DMS153 treated with DMSO at 0.1 percent for 48 hours (cell line): ENCODE measurements at regions not wholly inside any gene's neighbourhood (a gene's known extent, or its start where the extent isn't known, plus 50 kb on each side); places are given as distances from the start of the nearest gene placed in this dataset.
"Not testable (repeated sequence)": the region's sequence is repeated elsewhere in the genome, so short reads cannot be mapped to it uniquely, and the experiment has no call there.

Experiments used
- DNase-seq: peaks from one replicate; lab custom pipeline; 2025; ENCODE audit not compliant: unreplicated experiment; lab: John Stamatoyannopoulos, UW

DNA sequence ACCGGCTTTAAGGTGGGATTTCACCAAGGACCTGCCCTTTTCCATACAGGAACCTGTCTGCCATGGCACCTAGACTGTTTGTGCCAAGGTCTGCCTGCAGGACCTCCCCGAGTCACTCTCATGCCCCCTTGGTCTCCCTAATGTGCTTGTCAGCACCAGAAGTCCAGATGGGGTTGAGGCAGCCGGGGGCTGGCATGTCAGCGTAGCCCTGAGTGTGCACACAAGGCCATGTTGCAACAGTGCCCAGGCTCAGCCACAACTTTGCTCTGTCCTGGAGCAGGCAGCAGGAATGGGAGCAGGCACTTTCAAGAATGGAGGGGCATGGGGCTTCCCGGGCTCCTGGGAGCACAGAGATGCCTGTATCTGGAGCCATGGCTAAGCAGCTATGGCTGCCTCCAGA lies 621.5 kb downstream of the CDH9 start:
- DNase-seq = no peak

DNA sequence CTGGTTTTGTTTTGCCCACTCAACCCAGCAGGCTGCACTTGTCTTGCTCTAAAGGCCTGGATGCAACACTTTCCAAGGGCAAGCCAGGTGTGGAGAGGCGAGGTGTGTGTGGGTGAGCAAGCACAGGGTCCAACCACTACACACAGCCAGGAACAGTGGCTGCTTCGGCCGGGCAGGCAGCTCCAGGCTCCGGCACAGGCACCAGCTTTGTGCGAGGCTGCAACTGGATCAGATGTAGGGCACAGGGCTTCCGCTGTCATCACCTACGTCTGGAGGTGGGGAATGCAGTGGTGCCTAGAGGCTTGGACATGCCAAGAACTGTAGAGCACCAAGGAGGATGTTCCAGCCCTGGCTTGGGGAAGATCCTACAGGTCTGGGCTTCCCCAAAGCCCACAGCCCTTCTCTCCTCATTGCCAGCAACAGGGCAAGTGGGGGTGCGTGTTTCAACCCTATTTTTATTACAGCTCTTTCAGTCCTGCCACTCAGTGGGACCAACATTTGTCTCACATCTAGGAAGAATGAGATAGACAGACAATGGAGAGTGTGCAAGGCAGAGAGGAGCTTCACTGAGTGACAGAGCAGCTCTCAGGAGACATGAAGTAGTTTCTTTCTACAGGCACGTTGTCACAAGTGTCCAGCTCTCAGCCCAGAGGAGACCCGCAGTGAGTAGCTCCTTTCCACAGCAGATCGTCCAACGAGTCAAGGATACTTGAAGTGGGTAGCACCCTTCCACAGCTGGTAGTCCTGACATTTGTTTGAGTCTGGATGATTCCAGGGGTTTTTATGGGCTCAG lies 622.2 kb downstream of the CDH9 start:
- no peak for DNase-seq

DNA sequence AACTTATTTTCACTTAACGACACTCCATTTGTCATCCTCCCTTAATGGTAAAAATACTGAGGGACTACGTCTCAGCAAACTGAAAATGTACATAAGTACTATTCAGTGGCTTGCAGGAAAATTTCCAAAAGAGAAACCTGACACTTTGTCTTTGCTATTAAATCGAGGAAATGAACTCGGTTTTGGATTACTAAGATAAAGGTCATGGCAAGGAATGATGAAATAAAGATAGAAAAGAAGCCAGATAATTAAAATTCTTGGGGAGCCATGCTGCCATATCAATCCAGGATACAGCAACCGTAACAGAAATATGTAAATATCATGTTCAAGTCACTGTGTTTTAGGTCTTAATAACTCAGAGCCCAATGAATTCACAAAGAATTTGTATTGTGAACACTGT lies 647.8 kb downstream of the CDH9 start:
- DNase-seq = no peak

DNA sequence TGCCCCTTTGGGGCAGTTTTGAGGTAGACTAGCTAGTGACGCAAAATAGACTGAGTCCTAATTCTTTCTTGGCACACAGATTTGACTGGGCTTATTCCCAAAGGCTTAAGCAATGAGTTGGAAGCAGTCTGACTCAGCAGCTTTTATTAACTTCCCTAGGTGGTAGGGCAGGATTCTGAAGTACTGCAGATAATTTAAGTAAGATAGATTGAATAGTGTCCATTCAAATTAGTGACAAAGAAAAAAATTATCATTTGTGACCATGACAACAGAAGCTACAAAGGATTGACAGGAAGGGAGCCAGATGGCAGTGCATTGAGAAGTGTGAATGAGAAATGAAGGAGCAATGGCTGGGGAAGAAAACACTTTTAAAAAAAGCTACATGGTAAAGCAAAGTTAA lies 649.4 kb downstream of the CDH9 start:
- peak; percentile 71 for DNase-seq

DNA sequence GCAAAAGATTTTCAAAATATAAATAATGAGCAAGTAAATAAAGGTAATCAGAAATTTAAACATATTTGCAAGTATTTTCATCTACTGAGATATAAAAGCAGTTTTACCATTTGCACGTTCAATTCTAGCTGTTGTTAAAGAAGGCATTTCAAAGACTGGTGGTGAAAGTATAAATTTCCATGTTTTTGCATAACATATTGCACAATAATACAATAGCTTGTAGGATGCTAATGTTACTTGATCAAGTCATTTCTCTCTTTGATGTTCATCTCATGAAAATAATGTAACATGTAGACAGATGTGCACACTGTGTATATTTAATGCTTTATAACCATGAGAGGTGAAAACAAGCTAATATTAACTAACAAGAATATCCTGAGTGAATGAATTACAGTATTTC lies 651.9 kb downstream of the CDH9 start:
- no peak for DNase-seq

DNA sequence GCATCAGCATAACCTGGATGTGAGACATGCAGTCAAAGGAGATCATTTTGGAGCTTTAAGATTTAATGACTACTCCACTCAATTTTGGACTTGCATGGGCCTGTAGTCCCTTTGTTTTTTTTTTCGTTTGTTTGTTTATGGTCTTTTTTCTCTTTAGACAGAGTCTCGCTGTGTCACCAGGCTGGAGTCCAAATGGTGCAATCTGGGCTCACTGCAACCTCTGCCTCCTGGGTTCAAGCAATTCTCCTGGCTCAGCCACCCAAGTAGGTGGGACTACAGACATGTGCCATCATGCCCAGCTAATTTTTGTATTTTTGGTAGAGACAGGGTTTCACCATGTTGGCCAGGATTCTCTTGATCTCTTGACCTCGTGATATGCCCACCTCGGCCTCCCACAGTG lies 673.8 kb downstream of the CDH9 start:
- DNase-seq = not testable (repeated sequence)

DNA sequence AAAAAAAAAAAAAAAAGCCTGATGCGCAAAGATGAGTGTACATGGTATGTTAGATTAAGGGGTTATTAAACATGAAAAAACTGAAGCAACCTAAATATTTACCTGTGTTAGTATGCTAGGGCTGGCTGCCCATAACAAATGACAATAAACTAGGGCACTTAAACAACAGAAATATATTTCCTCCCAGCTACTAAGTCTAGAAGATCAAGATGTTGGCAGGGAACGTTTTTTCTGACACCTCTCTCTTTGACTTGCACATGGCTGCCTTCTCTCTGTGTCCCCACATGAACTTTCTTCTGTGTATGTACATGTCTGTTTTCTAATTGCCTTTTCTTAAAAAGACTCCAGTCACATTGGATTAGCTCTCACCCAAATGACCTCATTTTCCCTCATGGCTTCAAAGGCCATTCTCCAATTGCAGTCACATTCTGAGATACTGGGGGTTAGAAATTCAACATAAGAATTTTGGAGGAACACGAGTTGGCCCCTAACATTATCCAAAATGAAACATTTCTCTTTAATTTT lies 694.5 kb downstream of the CDH9 start:
- no peak for DNase-seq

DNA sequence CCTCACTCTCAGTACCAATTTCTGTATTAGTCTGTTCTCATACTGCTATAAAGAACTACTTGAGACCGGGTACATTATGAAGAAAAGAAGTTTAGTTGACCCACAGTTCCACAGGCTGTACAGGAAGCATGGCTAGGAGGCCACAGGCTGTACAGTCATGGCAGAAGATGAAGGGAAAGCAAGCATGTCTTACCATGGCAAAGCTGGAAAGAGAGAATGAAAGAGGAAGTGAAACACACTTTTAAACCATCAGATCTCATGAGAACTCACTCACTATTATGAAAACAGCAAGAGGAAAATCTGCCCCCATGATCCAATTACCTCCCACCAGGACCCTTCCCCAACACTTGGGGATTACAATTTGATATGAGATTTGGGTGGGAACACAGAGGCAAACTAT lies 698.8 kb downstream of the CDH9 start:
- DNase-seq = no peak

DNA sequence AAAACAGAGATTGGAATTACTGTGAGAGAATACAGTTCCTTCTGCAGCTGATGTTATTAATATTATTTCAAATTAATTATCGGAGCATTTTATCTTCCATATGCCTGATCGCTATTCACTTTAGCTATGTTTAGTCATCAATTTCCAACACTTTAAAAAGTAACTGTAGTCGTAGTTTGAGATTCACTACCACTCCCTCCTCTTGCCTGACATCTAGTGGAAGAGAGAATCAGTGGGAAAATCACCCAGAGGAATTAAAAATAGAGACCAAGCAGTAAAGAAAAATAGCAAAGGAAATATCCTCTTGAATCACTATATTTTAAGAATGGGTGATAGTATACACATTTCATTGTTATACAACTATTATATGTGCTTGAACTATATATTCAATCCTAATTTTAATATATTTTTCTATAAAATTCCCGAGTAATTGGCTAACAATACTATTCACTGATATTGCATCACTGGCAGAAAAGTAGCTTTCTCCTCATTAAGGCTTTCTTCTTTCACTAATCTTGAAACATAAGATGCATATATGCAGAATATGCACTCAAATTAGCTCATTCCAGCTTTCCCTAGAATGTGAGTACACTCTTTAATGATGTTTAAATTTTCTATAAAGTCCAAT lies 708.7 kb downstream of the CDH9 start:
- peak; percentile 67 for DNase-seq

DNA sequence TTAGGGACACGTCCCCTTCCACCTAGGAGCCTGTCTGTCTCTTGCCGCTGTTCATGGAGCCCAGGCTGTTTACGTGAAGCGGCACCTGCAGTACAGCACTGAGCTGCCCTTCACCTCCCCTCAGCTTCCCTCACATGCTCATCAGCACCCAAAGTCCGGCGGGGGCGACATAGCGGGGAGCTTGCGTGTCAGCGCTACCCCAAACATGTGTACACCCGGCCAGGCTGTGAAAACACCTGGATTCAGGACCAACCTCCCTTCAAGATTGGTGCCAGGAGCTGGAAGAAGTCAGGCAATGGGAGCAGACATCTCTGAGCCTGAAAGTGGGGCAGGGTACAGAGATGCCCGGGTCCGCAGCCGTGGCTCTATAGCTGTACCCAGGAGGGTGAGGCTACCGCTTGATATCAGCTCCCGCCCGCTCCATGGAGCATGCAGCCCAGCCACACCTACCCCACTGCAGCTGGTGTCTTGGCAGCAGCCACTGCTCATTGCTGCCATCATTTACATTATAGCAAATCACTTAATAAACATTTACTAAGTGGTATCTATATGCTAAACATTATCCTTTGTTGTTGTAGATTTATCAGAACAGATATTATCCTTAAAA lies 712.1 kb downstream of the CDH9 start:
- no peak for DNase-seq

DNA sequence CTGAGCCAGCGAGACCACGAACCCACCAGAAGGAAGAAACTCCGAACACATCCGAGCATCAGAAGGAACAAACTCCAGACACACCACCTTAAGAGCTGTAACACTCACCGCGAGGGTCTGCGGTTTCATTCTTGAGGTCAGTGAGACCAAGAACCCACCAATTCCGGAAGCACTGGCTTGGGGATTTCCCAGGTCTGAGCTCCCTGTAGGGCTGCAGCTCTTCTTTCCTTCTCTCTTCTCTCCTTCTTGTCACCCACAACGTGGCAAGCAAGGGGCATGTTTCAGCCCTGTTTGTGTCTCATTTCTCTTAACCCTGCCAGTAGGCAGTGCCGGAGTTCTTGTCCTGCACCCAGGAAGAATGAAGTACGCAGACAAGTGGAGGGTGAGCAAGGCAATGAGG lies 713.0 kb downstream of the CDH9 start:
- DNase-seq = not testable (repeated sequence)

DNA sequence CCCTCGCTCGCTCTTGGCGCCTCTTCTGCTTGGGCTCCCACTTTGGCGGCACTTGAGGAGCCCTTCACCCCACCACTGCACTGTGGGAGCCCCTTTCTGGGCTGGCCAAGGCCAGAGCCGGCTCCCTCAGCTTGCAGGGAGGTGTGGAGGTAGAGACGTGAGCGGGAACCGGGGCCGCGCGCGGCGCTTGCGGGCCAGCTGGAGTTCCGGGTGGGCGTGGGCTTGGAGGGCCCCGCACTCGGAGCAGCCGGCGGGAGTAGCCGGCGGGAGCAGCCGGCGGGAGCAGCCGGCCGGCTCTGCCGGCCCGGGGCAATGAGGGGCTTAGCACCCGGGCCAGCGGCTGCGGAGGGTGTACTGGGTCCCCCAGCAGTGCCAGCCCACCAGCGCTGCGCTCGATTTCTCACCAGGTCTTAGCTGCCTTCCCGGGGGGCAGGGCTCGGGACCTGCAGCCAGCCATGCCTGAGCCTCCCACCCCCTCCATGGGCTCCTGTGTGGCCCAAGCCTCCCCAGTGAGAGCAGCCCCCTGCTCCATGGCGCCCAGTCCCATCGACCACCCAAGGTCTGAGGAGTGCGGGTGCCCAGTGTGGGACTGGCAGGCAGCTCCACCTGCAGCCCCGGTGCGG lies 714.0 kb downstream of the CDH9 start:
- DNase-seq = not testable (repeated sequence)

DNA sequence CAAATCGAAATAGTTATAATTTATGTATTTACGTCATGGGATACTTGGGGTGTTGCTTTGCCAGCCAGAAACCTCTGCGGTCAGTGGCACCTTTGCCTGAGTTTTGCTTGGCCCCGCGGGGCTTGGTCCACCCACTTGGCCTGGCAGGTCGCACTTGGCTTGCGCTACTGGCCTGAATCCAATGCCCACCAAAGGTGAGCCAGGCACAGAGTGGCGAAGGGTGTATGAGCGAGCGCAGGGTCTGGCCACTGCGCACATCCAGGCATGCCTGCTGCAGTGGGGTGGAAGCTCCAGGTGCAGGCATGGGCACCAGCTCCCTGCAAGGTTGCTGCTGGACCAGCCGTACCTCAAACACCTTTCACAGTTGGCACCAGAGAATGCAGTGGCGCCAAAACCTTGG lies 714.6 kb downstream of the CDH9 start:
- DNase-seq = no peak

DNA sequence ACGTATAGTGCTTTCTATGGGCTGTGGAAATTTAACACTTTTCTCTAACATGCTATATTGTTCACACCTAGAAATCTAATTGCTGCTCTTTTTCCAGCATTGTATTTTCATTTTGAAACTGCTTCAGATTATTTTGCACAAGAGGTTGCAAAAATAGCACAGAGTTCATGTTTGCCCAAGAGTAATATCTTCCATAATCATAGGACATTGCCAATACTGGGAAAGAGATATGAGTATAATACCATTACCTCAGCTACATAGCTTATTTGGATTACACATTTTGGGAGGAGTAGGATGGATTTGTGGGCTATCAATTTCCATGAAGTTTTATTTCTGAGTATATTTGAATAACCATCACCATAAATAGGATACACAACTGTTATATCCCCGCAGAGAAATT lies 717.1 kb downstream of the CDH9 start:
- no peak for DNase-seq

DNA sequence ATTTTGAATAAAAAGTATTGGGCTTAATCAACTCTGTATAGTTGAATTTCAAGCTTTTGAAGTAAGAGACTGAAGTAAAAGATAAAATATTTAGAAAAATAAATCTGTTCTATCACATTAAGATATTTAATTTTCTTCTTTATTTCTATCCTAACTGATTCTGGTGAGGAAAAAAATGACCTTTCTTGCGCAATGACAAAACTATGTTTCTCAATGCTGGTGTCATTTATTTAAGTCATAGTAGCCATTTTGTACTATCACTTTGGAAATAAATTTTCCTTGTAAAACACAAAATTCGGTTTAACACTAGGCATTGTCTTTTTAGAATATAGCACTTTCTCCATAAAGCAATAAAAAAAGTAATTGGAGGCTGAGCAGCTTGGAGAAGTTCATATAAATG lies 728.0 kb downstream of the CDH9 start:
- no peak for DNase-seq

DNA sequence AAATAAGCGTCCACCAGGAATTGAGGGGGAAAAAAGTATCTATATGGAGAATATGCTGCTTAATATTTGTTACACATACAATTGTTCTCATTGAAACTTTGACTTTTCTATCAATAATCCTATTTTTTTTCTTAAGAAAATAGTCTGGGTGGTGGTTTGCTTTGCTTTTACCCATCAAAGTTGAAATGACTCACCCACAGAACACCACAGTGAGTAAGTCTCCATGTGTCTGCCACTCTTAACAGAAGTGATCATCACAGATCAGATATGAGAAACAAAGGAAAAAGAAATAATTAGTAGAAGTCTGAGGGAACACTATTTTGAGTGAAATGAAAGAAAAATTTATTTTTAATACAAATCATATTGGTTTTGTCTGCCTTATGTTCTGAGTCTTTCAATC lies 742.8 kb downstream of the CDH9 start:
- no peak for DNase-seq

DNA sequence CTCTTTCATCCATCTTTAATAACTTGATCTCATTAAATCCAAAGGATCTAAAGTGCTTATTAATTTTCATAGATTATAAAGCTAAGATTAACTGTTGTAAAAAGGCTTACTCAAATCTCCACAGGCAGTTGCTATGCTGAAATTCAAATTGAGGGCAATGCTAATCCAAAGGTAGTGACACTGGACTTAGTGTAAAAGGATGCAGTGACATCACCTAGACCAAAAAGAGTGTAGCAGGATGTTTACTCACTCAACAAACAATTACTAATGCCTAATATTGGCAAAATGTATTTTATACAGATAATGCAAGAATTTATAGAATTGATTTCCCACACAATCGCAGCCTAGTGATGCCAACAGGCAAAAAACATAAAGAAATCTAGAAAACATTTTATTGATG lies 756.2 kb downstream of the CDH9 start:
- DNase-seq = no peak

DNA sequence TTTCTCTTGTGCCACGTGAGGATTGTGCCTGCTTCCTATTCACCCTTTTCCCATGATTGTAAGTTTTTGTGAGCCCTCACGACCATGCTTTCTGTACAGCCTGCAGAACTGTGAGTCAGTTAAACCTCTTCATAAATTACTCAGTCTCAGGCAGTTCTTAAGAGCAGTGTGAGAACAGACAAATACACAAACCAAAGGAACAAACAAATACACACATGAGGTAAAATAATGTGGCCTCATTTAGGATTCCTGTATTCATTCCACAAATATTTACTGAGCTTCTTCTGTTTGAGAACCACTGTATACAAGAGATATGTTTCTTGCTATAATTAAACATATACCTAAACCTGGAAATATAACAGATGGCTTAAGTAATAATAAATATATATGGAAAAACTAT lies 760.3 kb downstream of the CDH9 start:
- no peak for DNase-seq

DNA sequence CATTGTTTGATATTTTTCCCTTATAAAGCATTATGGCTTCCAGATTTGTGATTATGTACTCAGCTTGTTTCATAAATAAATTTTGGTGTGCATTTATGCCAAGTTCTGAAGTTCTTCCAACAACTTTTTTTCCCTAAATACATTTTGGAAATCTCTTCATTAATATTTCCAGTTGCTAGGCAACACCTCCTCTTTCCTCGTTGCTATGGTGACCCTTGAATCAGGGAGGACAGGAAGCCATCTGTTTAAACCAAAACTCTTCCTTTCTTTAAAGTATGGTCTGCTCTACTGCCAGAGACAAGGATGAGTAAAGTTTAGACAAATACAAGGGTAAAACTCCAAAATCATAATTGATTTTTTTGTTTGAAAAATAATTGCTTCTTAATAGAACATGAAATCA lies 779.3 kb downstream of the CDH9 start:
- DNase-seq = no peak

DNA sequence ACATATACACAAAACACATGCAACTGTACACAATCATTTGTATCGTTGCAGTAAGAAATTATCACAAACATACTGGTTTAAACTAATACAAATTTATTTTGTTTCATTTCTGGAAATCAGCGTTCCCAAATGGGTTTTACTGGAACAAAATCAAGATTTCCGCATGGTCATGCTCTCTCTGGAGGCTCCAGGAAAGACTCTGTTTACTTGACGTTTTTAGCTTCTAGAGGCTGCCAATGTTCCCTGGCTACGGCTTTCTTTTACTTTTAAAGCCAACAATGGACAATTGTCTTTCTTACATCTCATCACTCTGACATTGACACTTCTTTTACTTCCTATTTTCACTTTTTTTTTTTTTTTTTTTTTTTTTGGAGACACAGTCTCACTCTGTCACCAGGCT lies 793.1 kb downstream of the CDH9 start:
- DNase-seq = no peak

DNA sequence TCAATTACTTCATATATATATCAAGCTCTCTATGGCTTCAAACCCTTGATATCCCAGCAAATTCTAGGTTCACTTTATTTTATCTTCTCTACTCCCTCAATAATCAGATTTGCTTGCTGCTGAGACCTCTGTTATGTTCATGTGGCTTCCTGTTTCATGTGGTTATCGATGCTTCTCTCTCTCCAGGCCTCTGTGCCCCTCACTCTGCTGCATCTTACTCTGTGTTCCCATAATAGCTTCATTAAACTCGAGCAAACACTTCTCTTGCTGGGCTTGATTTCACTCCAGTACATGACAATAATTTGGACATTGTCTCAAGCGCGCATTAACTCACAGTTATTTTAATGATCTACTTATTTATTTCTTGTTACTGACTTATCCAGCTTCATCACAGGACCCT lies 798.8 kb downstream of the CDH9 start:
- DNase-seq = no peak

DNA sequence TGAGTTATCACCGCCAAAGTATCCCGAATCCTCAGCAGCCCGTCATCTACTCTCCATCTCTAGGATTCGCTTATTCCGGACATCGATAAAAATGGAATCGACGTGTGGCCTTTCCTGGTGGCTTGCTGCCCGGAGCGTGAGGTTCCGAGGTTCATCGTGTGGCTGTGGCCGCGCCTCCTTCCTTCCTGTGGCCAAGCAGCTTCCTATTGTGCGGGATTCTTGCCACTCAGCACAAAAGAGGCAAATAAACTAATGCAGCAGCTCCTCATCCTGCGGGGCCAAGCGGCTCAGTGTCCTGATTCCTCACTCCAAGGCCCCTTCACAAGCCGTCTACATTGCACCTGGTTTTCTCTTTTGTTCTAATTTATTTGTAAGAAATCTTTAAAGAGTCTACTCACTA lies 800.9 kb downstream of the CDH9 start:
- DNase-seq = no peak
